Esophagus muscularis mucosa (tissue), 4 donors: ENCODE measurements at regions not wholly inside any gene's neighbourhood (a gene's known extent, or its start where the extent isn't known, plus 50 kb on each side); places are given as distances from the start of the nearest gene placed in this dataset.

ENCODE experiments used
- CTCF ChIP-seq, 3 experiments: fragments of 200-600 bp in 2 of 3; fragments of 450-650 bp in 1 of 3; sonication (generic) in 2 of 3; IDR thresholded peaks; one replicate each; pipeline ENCODE4 v1.5.1; 2017 to 2019; ENCODE audit warnings: antibody characterized with exemption in 3 of 3, mild to moderate bottlenecking in 2 of 3, moderate library complexity in 1 of 3
- EP300 ChIP-seq: sonication (generic); formaldehyde crosslinking; IDR thresholded peaks from one replicate; pipeline ENCODE4 v1.6.1; 2017; ENCODE audit warnings: antibody characterized with exemption
- POLR2A ChIP-seq: fragments of 450-650 bp; IDR thresholded peaks from one replicate; pipeline ENCODE4 v1.6.1; 2017; ENCODE audit warnings: antibody characterized with exemption, moderate library complexity, mild to moderate bottlenecking, low read depth
- POLR2AphosphoS5 ChIP-seq, 2 donors: sonication (generic); formaldehyde crosslinking; IDR thresholded peaks; one replicate each; pipeline ENCODE4 v1.6.1; 2017; ENCODE audit warnings: antibody characterized with exemption in 2 of 2

GRCh38 chr6:25222006-25222678, 57.0 kb upstream of the CARMIL1 start:
- TF ChIP-seq POLR2A (no peak), EP300 (no peak), CTCF (IDR thresholded peaks at IDR 0.05) (no peak), POLR2AphosphoS5 (IDR thresholded peaks at IDR 0.05) (no peak)
